ENCODE measurements at regions not wholly inside any gene's neighbourhood (a gene's known extent, or its start where the extent isn't known, plus 50 kb on each side); places are given as distances from the start of the nearest gene placed in this dataset.

DNA sequence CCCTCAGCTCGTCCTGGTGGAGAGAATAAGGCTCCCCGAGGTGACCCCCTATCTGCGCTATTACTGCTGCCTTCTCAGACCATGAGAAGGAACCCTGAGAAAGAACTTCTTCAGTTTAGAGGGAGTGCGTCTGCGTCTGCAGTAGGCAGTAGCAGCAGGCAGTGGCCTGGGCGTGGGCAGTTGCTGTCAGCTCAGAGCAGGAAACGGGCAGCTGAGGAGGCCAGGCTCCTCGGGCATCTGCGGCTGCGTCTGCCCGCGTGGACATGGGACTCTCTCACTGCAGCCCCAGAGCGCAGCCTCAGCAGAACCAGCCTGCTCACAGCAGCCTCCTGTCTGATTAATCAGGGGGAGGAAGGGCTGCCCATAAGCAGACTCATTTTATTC lies 49.8 kb upstream of the FCN1 start:
- DNase-seq, result no peak

DNA sequence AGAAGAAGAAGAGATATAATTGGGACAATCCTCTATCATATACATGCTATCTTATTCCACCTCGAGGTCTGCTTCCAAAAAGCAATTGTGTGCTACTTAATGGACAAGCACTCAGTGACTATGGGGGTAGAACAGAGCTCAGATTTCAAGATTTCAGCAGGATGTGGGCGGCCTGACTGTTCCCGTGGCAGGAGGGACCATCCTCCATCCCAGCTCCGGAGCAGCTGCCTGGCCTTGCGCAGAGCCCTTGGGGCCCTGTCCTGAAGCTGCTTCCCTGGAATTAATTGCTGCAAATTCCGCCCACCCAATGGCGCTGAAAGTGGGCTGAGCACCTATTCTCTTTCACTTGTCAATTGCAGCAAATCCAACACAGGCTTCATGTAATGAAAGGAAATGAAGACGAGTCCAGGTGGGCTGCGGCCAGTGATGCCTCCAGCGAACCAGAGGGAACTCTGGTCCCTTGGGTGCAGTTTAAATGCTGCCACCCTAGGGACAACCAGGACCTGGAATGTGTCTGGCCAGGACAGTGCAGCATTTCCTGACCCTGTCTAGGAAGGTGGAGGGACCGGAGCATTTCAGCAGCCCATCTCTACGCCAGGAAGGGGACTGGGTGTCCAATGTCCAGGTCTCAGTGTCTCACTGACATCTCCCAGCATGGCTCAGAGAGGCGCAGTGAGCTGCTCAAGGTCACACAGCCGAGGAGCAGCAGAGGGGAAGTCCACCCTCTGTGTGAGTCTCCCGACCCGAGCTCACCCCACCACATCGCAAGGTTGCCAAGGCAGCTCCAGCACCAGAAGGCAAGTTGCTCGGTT lies 50.5 kb upstream of the FCN1 start:
- DNase-seq, result peak in 1 of 3 experiments; percentile 11

DNA sequence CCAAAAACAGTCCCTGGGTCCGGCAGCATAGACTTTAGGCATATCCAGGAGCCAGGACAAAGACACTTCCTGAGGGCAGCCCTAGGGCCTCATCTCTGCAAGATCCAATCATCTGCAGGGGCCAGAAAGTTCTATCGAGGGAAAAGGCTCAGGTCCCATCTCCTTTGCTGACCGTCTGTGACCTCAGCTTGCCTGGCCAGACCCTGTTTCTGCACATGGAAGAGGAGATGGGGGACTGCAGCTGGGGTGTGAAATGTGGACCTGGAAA lies 51.0 kb upstream of the FCN1 start:
- no peak for DNase-seq

DNA sequence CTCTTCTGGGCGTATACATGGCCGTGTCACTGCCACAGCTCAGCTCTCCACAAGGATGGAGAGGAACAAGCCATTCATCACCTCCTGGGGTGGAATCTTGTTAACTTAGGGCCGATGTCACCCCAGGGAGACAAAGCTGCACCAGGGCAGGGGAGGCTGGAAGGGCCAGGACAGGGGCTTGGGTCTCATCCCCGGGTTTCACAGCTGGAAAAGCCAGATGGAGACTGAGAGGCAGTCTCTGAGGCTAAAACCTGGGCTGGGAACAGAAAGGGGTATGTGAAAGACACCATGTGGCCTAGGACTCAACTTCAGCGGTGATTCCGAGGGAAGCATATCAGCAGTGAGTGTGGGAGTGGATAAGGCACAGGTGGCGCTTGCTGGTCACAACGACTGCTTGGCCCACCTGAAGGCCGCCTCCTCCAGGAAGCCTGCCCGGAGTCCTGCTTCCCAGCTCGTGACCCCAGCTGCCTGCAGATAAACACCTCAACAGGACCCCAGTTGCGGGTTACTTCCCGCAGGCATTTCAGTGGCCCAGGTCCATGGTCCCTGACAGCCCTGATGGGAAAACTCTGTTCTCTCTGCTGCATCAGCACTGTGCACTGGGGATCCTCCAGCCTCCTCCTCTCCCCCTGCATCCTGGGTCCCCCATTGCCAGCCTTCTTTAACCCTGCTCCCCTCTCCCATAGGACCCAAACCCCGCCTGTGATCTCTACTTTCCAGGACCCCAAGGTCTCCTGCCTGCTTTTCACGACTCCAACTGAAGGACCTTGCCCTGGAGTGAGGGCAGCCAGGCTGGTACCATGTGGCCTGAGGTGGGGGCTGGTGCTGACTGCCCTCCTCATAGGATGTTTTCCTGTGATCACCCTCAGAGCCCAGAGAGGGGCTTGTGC lies 51.7 kb upstream of the FCN1 start:
- DNase-seq, result no peak

DNA sequence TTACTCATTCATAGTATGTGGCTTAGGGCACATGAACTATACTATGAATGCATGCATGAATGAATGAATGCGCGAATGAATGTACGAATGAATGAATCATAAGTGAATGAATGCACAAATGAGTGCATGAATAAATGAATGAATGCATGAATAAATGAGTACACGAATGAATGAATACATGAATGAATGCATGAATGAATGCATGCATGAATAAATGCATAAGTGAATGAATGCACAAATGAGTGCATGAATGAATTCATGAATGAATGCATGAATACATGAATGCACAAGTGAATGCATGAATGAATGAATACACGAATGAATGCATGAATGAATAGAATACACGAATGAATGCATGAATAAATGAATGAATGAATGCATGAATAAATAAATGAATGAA lies 52.5 kb upstream of the FCN1 start:
- DNase-seq, result no peak

DNA sequence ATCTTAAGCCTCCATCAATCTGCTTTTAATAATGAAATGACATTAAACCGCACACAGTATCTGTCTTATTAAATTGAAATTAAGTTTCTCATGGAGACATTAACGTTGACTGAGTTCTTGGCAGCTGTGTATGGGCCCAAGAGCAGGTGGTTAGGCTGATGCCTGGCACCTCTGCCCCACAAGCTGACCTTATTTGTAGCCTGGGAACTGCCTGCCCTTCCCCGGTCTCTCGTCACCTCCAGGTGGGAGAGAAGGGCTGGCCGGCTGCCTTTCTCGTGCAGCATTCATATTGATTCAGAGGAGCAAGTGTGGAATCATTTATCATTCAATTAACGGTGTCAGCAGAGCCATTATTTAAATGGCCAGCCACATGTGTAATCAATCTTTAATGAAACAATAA lies 53.0 kb upstream of the FCN1 start:
- no peak for DNase-seq

DNA sequence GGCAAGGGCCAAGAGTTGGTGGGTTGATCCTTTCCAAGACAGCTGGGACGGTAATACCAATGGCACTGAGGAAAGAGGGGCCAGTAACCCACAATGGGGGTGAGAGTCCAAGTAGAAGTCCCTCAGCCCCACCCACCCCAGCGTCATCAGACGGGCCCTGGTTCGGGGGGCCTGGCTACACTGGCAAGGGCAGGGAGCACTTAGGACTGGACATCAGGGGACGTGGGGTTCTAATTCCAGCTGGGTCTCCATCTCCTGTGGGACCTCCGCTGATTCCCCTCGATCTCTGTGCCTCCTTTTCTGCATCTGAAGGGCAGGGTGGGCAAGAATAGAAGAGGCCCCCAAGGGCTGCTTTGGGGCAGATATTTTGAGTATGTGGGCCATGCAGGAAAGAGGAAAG lies 53.5 kb upstream of the FCN1 start:
- DNase-seq, result no peak

DNA sequence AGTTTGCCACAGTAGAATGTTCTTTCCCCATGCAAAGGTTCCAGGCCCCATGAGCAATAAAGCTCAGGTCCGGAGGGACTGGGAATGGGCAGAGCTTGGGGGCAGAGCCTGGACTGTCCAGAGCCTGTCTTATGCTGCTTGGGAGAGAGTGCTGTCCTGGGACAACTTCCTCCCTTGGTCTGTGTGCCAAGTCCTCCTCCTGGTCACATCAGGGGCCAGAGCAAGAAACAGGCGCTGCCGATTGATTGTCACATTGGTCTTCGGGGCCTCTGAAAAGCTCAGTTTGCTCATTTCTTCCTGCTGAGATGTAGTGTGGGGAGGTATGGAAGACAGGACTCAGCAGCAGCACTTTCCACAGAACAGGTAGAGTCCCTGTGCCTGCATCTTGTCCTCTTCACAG lies 54.0 kb upstream of the FCN1 start:
- no peak for DNase-seq

DNA sequence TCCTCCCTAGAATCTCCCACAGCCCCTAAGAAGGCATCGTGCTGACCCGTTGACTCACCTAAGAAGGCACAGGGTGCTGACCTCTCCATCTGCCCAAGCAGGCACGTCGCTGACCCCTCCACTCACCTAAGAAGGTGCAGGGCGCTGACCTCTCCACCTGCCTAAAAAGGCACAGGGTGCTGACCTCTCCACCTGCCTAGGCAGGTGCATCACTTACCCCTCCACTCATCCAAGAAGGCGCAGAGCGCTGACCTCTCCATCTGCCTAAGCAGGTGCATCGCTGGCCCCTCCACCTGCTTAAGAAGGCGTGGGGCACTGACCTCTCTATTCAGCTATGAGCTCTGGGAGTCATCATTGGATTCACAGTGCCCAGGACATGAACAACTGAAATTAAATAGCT lies 54.4 kb upstream of the FCN1 start:
- DNase-seq, result no peak

DNA sequence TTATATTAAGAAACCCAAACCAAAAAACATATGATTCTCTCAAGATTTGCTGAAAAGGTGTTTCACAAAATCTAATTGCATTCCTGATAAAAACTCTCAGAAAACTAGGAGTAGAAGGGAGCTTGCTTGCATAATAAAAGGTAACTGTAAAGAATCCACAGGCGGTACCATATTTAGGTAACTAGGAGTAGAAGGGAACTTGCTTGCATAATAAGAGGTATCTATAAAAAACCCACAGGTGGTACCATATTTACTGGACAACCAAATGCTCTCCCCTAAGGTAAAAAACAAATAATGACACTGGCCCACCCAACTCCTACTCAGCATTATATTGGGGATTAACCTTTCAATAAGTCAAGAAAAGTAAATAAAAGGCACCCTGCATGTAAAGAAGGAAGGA lies 57.5 kb upstream of the FCN1 start:
- no peak for DNase-seq

DNA sequence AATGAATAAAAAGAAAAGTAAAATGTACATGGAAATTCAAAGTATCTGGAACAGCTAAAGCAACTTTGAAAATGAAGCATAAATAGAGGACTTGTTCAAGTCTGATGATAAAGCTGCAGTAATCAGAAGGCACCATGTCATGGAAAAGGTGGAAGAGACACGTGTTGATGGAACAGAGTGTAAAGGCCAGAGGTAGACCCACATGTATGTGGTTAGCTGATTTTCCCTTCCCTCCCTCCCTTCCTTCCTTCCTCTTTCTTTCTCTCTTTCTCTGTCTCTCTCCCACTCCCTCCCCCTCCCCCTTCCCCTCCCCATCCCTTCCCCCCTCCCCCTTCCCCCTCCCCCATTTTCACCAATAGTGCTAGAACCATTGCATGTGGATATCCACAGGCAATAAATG lies 58.7 kb upstream of the FCN1 start:
- no peak for DNase-seq

DNA sequence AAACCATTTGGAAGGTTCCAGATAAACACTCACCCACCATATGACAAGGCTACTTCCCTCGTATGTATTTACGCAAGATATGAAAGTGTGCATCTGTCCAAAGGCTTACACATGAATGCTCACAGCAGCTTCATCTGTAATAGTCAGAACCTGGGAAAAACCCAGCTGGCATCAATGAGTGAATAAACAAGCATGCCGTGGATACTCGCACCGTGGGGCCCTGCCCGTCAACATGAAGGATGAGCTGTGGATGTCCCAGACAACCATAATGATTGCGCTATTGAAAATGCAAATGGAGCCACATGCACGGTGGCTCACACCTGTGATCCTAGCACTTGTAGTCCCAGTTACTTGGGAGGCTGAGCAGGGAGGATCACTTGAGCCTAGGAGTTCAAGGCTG lies 60.6 kb upstream of the FCN1 start:
- no peak for DNase-seq

DNA sequence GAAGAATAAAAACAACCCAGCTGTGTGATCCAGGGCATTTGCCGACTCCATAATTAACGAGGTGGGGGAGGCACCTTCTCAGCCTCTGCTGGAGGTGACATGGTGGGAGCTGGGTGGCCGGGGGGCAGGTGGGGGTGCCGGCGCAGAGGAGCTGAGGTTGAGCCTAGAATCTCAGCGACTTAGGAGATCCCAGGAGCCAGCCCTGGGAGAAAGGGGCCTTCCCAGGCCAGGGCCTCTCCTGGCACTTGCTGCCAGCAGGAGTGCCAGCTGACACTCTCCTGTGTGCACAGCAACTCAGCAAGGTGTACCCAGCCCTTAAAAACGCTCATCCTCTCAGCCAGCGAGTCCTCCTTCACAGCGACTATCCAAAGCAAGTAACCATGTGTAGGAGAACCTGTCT lies 62.8 kb upstream of the FCN1 start:
- no peak for DNase-seq

DNA sequence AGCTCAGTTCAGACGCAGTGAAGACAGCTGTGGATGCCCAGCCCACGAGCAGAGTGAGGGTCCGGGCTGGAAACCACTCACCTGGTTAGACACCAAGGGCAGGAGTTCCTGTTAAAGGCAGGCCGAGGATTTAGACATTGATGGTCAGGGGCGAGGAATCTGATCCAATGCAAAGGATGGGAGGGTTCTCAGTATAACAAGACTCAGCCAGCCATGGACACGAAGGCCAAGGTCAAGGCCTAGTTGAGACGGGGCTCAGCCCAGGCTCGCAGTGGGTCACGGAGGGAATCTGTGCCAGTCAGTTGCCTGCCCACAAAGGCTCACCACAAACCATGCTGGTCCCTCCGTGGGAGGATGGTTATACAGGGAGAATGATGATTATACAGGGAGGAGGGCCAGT lies 63.3 kb upstream of the FCN1 start:
- DNase-seq, result no peak

DNA sequence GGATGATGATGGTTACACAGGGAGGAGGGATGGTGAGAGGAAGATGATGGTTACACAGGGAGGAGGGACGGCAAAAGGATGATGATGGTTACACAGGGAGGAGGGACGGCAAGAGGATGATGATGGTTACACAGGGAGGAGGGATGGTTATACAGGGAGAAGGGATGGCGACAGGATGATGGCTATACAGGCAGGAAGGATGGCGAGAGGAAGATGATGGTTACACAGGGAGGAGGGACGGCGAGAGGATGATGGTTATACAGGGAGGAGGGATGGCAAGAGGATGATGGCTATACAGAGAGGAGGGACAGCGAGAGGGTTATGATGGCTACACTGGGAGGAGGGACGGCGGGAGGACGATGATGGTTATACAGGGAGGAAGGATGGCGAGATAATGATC lies 64.1 kb upstream of the FCN1 start:
- DNase-seq, result no peak

DNA sequence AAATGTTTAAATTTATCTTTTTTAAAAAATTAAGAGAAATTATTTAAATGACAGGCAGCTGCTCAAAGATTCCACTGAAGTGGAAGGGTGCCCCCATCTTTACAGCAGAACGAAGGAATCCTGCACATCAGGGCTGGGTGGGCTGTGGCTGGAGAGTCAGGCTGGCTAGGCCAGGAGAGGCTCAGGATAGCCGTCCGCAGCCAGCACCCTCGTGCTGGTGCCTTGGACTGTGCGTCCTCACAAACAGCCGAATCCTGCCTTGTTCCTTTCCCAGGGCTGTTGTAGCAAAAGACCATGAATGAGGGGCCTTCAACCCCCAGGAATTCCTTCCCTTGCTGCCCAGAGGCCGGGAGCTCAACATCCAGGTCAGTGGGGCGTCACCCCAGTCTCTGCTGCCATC lies 64.6 kb upstream of the FCN1 start:
- no peak for DNase-seq

DNA sequence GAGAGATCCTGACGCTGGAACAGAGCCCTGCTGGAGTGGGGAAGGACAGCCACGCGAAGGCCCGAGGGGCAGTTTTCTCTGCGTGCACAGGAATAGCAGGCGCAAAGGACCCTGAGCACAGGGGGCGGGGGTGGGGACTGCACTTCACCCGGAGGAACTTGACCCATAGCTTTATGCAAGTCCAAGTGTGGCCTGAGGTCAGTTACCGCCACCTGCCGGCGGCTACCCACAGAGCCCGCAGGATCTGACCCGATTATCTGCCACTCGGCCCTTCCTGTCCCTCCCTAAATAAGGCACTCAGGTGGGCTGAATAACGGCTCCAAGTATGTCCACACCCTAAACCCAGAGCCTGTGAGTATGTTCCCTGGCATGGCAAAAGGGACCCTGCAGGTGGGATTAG lies 65.4 kb upstream of the FCN1 start:
- DNase-seq, result no peak

DNA sequence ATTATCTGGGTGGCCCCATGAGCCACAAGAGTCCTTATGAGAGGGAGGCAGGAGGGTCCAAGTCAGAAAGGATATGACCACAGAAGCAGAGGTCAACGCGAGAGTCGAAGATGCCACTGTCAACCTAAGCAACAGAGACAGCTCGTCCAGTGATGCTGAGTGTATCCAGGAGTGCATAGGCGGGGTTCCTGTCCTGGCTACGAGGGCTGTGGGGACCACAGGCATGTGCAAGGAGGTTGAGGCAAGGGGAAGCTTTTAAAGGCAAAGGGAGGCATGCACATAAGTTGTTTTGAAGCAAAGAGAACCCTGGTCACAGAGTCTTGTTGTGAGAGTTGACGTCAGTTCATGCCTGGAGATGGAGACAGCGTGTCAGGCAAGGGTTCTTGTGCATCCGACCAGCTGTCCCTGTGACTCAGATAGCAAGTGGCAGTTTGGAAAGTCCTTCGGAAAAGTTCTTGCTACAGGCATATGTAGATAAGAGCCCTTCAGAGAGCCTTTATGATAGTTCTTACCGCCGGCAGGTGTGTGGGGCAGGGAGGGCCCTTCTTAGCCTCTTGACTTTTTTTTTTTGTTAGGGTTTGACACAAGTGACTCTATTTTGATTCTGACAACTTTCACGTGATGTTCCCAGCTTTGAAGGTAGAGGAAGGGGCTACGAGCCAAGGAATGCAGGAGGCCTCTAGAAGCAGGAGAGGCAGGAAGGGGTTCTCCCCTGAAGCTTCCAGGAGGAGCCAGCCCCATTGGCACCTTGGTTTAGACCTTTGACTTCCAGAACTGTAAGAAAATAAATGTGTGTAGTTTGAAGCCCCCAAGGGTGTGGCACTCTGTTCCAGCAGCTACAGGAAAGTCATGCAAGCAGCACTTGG lies 66.0 kb upstream of the FCN1 start:
- DNase-seq, result peak in 1 of 3 experiments; percentile 12

DNA sequence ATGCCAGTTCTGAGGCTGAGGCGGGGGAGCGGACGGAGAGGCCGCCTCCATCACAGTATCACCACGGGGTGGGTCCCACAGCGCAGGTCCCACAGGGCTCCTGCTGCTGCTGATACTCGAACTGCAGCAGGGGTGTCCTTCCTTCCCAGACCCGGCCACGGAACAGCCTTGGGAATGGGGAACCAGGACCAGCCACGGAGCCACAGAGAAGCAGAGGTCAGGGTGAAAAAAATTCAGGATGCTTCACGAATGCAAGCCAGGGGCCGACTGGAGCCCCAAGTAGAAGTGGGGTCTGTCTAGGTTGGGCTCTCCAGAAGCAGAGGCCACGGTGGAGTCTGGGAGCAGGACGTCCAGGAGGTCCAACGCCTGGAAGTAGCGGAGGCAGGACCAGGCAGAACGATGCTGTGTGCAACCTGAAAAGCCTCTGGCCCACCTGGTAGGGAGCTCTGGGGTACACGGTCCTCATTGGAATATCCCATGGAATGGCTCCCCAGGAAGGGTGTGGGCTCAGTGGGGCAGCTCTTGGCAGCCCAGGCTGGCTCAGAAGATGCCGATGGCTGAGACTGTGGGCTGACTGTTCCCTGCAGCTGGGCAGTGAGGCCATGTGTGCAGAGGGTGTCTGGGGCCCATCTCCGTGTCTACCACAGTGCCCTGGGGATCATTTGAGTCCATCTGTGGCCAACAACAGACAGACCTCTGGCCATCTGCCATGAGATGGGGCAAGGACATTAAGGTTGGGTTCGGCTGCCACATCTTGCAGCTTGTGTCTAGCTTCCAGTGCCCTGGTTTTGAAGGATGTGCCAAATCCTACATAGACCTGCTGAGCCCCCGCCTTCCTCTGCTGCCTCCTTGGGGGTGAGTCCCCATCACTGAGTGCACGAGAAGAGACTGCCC lies 66.9 kb upstream of the FCN1 start:
- DNase-seq, result no peak

DNA sequence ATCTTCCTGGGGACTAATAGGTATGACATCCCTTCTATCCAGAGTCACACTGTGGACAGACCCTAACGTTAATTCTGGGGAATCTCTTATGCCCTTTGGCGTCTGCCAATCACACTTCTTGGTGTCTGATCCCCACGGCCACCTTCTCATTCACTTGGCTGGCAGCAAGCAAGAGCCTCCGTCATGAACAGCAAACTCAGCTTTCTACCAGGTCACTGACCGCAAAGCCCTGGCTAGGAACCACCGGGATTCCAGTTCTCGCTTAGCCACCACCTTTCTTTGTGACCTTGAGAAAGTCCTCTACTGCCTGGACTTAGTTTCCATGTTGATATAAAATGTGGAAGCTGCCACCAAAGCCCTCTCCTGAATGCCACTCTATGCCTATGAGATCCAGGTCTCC lies 67.7 kb upstream of the FCN1 start:
- no peak for DNase-seq

DNA sequence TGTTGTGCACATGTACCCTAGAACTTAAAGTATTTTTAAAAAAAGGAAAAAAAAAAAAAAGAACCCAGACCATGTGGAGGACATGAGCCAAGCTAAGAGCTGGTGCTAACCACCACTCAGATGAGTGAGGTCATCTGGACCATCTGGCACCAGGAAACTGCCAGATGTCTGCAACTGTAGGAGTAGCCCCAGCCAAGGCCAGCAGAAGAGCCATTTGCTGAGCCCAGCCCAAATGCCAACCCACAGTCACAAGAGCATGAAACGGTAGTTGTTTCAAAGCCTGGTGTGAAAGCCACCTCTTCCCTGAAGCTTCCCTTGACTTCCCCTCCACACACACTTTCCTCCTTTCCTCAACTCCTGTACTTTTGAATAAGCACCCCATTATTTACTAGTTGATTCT lies 69.2 kb upstream of the FCN1 start:
- DNase-seq, result no peak

DNA sequence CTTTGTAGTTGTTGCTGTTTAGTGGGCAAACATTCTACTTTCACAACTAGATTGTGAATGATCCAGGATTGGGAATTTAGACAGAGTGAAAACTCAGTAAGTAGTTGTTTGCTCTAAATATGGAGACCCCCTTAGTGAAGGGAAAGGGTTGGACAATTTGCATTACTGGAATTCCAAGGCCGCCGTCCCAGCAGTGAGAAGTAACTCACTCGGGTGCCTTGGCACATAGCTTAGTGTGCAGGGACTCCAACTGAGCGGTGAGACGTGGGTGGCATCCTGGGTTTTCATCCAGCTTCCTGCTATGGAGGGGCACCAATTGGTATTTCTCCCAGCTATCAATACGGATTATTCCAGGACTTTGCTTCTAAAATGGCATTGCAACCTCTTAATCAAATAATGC lies 69.7 kb upstream of the FCN1 start:
- DNase-seq, result no peak

Measured in NCI-H1417 (cell line).